22Rv1 (cell line): ENCODE measurements at regions not wholly inside any gene's neighbourhood (a gene's known extent, or its start where the extent isn't known, plus 50 kb on each side); places are given as distances from the start of the nearest gene placed in this dataset.

ENCODE experiments used
- CTCF ChIP-seq: fragments of 450-650 bp; IDR thresholded peaks from 2 replicates; pipeline ENCODE4 v1.5.1; 2017; ENCODE audit warnings: mild to moderate bottlenecking
- ZFX ChIP-seq: fragments of 450-650 bp; IDR thresholded peaks from 2 replicates; pipeline ENCODE4 v1.6.1; 2017; ENCODE audit warnings: antibody characterized with exemption, borderline replicate concordance

- TF ChIP-seq CTCF (no peak), ZFX (no peak)
Observed at GRCh38 chr13:55120631-55121030, 2020.1 kb upstream of the PRR20A start.
